Erythroblast (primary cell): ENCODE measurements at regions not wholly inside any gene's neighbourhood (a gene's known extent, or its start where the extent isn't known, plus 50 kb on each side); places are given as distances from the start of the nearest gene placed in this dataset.

Source experiments
- GATA1 ChIP-seq: IDR thresholded peaks from 2 replicates; pipeline ENCODE4 v1.6.1; 2011; ENCODE audit warnings: low read depth, mild to moderate bottlenecking, control low read depth, low read length, moderate library complexity
- POLR2A ChIP-seq: IDR thresholded peaks from 2 replicates; pipeline ENCODE4 v1.6.1; 2011; ENCODE audit warnings: mild to moderate bottlenecking, low read length

- TF ChIP-seq POLR2A (no peak), GATA1 (no peak)
Observed at GRCh38 chr2:181362561-181362960, 94.6 kb upstream of the ITGA4 start.
